ENCODE measurements at regions not wholly inside any gene's neighbourhood (a gene's known extent, or its start where the extent isn't known, plus 50 kb on each side); places are given as distances from the start of the nearest gene placed in this dataset.

DNA sequence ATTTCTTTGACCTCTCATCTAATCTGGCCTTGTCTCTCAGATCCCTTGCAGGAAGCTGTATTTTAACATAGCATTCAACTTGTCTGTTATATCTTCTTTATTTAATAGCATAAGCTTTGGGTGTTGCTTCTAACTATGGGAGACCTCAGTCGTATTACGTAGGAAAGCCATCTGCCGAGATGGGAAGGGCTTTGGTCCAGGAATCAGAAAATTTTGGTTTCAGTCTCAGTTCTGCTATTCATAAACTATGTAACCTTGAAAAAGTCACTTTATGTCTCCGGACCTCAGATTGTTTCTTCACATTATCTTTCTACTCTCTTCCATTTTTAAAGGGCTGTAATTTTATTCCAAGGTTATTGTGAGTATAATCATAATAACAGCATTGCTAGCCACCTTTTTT is 297.7 kb downstream of the SATB2 start:
- TF ChIP-seq CTCF (IDR thresholded peaks at IDR 0.05; ENCODE audit: low read depth, low read length) (no peak), EZH2phosphoT487 (IDR thresholded peaks at IDR 0.05; ENCODE audit: low read depth) (no peak)

Measured in OCI-LY3 (cell line).